Smooth muscle cell (in vitro differentiated cells): ENCODE measurements at regions not wholly inside any gene's neighbourhood (a gene's known extent, or its start where the extent isn't known, plus 50 kb on each side); places are given as distances from the start of the nearest gene placed in this dataset.

Experiments used
- DNase-seq: peaks from one replicate; lab custom pipeline; 2025; ENCODE audit not compliant: unreplicated experiment; lab: John Stamatoyannopoulos, UW
- H2AFZ ChIP-seq: fragments of 200-600 bp; sonication (generic); 2 replicates; pipeline ENCODE4 v1.6.0; 2016; ENCODE audit warnings: antibody characterized with exemption, low read depth, mild to moderate bottlenecking
- H3F3A ChIP-seq: fragments of 200-600 bp; sonication (generic); 2 replicates; pipeline ENCODE4 v1.6.0; 2017; ENCODE audit warnings: antibody characterized with exemption, low read depth
- H3K27ac ChIP-seq: fragments of 200-600 bp; sonication (generic); 2 replicates; pipeline ENCODE4 v1.5.1; 2016; ENCODE audit warnings: low read depth, mild to moderate bottlenecking
- H3K27me3 ChIP-seq: fragments of 200-600 bp; sonication (generic); 2 replicates; pipeline ENCODE4 v1.6.1; 2016; ENCODE audit warnings: low read depth, mild to moderate bottlenecking
- H3K36me3 ChIP-seq: fragments of 200-600 bp; sonication (generic); 2 replicates; pipeline ENCODE4 v1.5.1; 2016; ENCODE audit warnings: low read depth
- H3K4me1 ChIP-seq: fragments of 200-600 bp; sonication (generic); 2 replicates; pipeline ENCODE4 v1.5.1; 2016; ENCODE audit warnings: low read depth
- H3K4me2 ChIP-seq: fragments of 200-600 bp; sonication (generic); 2 replicates; pipeline ENCODE4 v1.6.0; 2016; ENCODE audit warnings: mild to moderate bottlenecking
- H3K4me3 ChIP-seq: fragments of 200-600 bp; sonication (generic); 2 replicates; pipeline ENCODE4 v1.5.1; 2016; ENCODE audit warnings: mild to moderate bottlenecking
- H3K79me2 ChIP-seq: fragments of 200-600 bp; sonication (generic); 2 replicates; pipeline ENCODE4 v1.6.0; 2016; ENCODE audit warnings: low read depth, mild to moderate bottlenecking
- H3K9ac ChIP-seq: fragments of 200-600 bp; sonication (generic); 2 replicates; pipeline ENCODE4 v1.6.0; 2016; ENCODE audit warnings: low read depth
- H3K9me3 ChIP-seq: fragments of 200-600 bp; sonication (generic); replicated peaks from 2 replicates; pipeline ENCODE4 v1.5.1; 2016; ENCODE audit warnings: low read depth
- H4K20me1 ChIP-seq: fragments of 200-600 bp; sonication (generic); 2 replicates; pipeline ENCODE4 v1.6.0; 2016; ENCODE audit warnings: low read depth
- CTCF ChIP-seq: fragments of 200-600 bp; sonication (generic); IDR thresholded peaks from 2 replicates; pipeline ENCODE4 v1.5.1; 2017; ENCODE audit warnings: borderline replicate concordance, mild to moderate bottlenecking, antibody characterized with exemption; ENCODE audit not compliant: insufficient read depth, poor library complexity, severe bottlenecking
- WGBS: methylation state at CpG from one replicate; pipeline ENCODE4 v1.1.7; 2016; ENCODE audit warnings: low lambda C conversion rate; 5-methylcytosine and 5-hydroxymethylcytosine counted together

DNA sequence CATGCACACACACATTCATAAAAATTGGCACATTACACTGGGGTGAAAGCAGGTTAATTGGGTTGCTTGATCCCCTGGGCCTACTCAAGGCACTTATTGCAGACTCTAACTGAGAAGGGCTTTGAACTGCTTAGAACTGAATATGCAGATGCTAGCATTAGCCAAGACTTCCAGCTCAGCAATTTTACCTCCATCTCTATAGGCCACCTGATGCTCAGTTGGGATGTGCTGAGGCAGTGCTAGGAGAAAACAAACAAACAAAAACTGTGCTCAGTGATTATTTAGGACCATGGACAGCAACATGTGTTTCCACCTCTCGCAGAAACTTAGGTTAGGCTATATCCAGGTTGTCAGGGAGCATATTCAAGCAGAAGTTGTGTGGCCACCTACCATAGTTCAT is 124.8 kb upstream of the WSCD2 start:
- Histone ChIP-seq H3K79me2 (no peaks in the 10 kb centered on the region), H3K27ac (no peak overlapping the region), H3K4me1 (no peaks in the 10 kb centered on the region), H3K36me3 (no peaks in the 10 kb centered on the region), H3K27me3 (peaks cover 12% of the 10 kb centered on the region), H3K9ac (no peak overlapping the region), H3K9me3 (no peaks in the 10 kb centered on the region), H3K4me2 (no peak overlapping the region), H2AFZ (no peak overlapping the region), H4K20me1 (no peaks in the 10 kb centered on the region), H3K4me3 (no peak overlapping the region), H3F3A (no peaks in the 10 kb centered on the region)
- DNase-seq: no peak
- 25% methylated on average over 1 of the region's 1 CpG for WGBS
- TF ChIP-seq CTCF: no peak

DNA sequence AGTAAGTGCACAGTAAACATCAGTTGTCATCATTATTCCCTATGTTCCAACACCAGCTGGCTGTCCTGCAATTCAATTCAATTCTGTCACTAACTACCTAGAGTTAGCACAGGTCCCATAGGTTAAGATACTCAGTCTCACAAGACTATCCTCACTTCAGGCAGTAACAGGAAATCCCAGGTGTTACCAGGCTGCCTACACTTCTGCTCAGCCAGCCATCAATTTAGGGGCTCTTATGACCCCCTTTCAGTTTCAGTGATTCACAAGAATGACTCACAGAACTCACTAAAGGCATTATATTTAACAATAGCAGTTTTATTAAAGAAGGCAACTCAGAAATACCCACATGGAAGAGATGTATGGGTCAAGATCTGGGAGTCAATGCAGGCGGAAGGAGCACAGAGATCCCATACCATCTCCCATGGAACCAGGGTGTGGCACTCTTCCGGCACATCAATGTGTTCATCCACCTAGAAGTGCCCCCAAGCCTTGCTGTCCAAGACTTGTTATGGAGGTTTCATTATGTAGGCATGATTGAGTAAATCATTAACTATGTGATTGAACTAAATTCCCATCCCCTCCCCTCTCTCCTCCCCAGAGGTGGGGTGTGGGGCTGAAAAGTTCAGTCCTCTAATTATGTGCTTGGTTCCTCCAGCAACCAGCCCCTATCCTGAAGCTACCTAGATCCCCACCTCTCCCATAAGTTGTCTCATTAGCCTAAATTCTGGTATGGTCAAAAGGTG is 120.8 kb upstream of the WSCD2 start:
- H3K9ac ChIP-seq: no peak overlapping the region
- 90% methylated on average over 2 of the region's 2 CpGs for WGBS
- H3K27me3 ChIP-seq: peaks cover 37% of the 10 kb centered on the region
- H3K27ac ChIP-seq: no peak overlapping the region
- H3K79me2 ChIP-seq: no peaks in the 10 kb centered on the region
- H3K4me2 ChIP-seq: no peak overlapping the region
- no peak overlapping the region for H3K4me3 ChIP-seq
- H3K36me3 ChIP-seq: no peaks in the 10 kb centered on the region
- TF ChIP-seq CTCF: no peak
- H3K9me3 ChIP-seq: no peaks in the 10 kb centered on the region
- no peak overlapping the region for H2AFZ ChIP-seq
- no peaks in the 10 kb centered on the region for H4K20me1 ChIP-seq
- no peak for DNase-seq
- no peaks in the 10 kb centered on the region for H3F3A ChIP-seq
- no peaks in the 10 kb centered on the region for H3K4me1 ChIP-seq

GRCh38 chr12:108009442-108010070 is 119.5 kb upstream of the WSCD2 start:
- H3K27ac ChIP-seq: no peak overlapping the region
- no peaks in the 10 kb centered on the region for H3K4me1 ChIP-seq
- H4K20me1 ChIP-seq: no peaks in the 10 kb centered on the region
- H3K9me3 ChIP-seq: no peaks in the 10 kb centered on the region
- H3K27me3 ChIP-seq: peaks cover 46% of the 10 kb centered on the region
- H3K36me3 ChIP-seq: no peaks in the 10 kb centered on the region
- TF ChIP-seq CTCF: no peak
- H3K9ac ChIP-seq: no peak overlapping the region
- H3K79me2 ChIP-seq: no peaks in the 10 kb centered on the region
- no peak overlapping the region for H2AFZ ChIP-seq
- WGBS: 52% methylated on average over 4 of the region's 4 CpGs
- H3F3A ChIP-seq: no peaks in the 10 kb centered on the region
- no peak overlapping the region for H3K4me2 ChIP-seq
- H3K4me3 ChIP-seq: no peak overlapping the region
- DNase-seq: no peak
